A673 (cell line): ENCODE measurements at regions not wholly inside any gene's neighbourhood (a gene's known extent, or its start where the extent isn't known, plus 50 kb on each side); places are given as distances from the start of the nearest gene placed in this dataset.

Experiments
- BruUV-seq: library from RNA; stranded (reverse); fragments of 400-500 nt; replicated peaks from 2 replicates; lab custom pipeline; 2021; lab: Mats Ljungman, UMichigan
- CTCF ChIA-PET: fragments of 300-600 bp; sonication (Branson Sonifier 250); formaldehyde crosslinking; loops from one replicate; lab custom pipeline; 2022; ENCODE audit warnings: antibody characterized with exemption; lab: Charles Lee
- POLR2A ChIA-PET: fragments of 300-600 bp; sonication (Branson Sonifier 250); formaldehyde crosslinking; loops from one replicate; lab custom pipeline; 2022; ENCODE audit warnings: antibody characterized with exemption; ENCODE audit not compliant: low non-redundant PET; lab: Charles Lee
- DNase-seq: peaks from one replicate; pipeline ENCODE4 v3.0.0-alpha.2; 2015; ENCODE audit warnings: low spot score
- H3K27ac ChIP-seq: fragments of 200-600 bp; sonication (generic); 2 replicates; pipeline ENCODE4 v1.5.1; 2016; ENCODE audit warnings: mixed run types, low read depth, mild to moderate bottlenecking, mixed read lengths, antibody characterized with exemption, low read length; ENCODE audit not compliant: poor library complexity, severe bottlenecking
- H3K27me3 ChIP-seq: fragments of 200-600 bp; sonication (generic); replicated peaks from 2 replicates; pipeline ENCODE4 v1.6.1; 2017; ENCODE audit warnings: mixed run types, low read depth, mild to moderate bottlenecking, mixed read lengths, antibody characterized with exemption, low read length; ENCODE audit not compliant: insufficient read depth, poor library complexity
- H3K36me3 ChIP-seq: fragments of 200-600 bp; sonication (generic); 2 replicates; pipeline ENCODE4 v1.6.1; 2016; ENCODE audit warnings: mixed run types, mild to moderate bottlenecking, mixed read lengths, antibody characterized with exemption, low read length; ENCODE audit not compliant: insufficient read depth, poor library complexity, severe bottlenecking
- H3K4me1 ChIP-seq: fragments of 200-600 bp; sonication (generic); 2 replicates; pipeline ENCODE4 v1.6.1; 2017; ENCODE audit warnings: mixed run types, mild to moderate bottlenecking, mixed read lengths, antibody characterized with exemption, low read length; ENCODE audit not compliant: insufficient read depth, poor library complexity, severe bottlenecking
- H3K4me3 ChIP-seq: fragments of 200-600 bp; sonication (generic); 2 replicates; pipeline ENCODE4 v1.5.1; 2016; ENCODE audit warnings: low read depth, mixed run types, mild to moderate bottlenecking, mixed read lengths, low read length; ENCODE audit not compliant: poor library complexity, severe bottlenecking
- H3K9me3 ChIP-seq: fragments of 200-600 bp; sonication (generic); 2 replicates; pipeline ENCODE4 v1.6.1; 2016; ENCODE audit warnings: mixed run types, low read depth, mild to moderate bottlenecking, mixed read lengths, antibody characterized with exemption, low read length; ENCODE audit not compliant: poor library complexity, severe bottlenecking
- CTCF ChIP-seq: fragments of 300-800, 200-600 bp; sonication (generic); conservative IDR thresholded peaks from 2 replicates; pipeline ENCODE4 v1.5.1; 2017; ENCODE audit warnings: low read depth, mild to moderate bottlenecking, antibody characterized with exemption, low read length, moderate library complexity, mixed read lengths
- EZH2 ChIP-seq: fragments of 200-600 bp; sonication (generic); IDR thresholded peaks from 2 replicates; pipeline ENCODE4 v1.6.1; 2017; ENCODE audit warnings: borderline replicate concordance, low read depth, mild to moderate bottlenecking, mixed read lengths, antibody characterized with exemption, low read length; ENCODE audit not compliant: poor library complexity, severe bottlenecking
- intact Hi-C: fragments of 100-400 bp; cut with micrococcal nuclease; formaldehyde crosslinking; loops from one replicate; pipeline ENCODE4 v1.10.0; 2022; ENCODE audit not compliant: unreplicated experiment

GRCh38 chr12:58224536-58225105 is 283.3 kb downstream of the ATP23 start:
- H3K27me3 ChIP-seq: no peaks in the 10 kb centered on the region
- DNase-seq: no peak
- H3K27ac ChIP-seq: no peak overlapping the region
- no peaks in the 10 kb centered on the region for H3K9me3 ChIP-seq
- ChIA-PET CTCF (no interaction called here), POLR2A (no interaction called here)
- BruUV-seq: no TSS peak
- no peak for TF ChIP-seq EZH2
- no peak for TF ChIP-seq CTCF
- H3K4me1 ChIP-seq: no peaks in the 10 kb centered on the region
- intact Hi-C loops: no loop called here
- H3K36me3 ChIP-seq: no peaks in the 10 kb centered on the region
- no peak overlapping the region for H3K4me3 ChIP-seq

- H3K4me3 ChIP-seq: no peak overlapping the region
- no TSS peak for BruUV-seq
- H3K36me3 ChIP-seq: no peaks in the 10 kb centered on the region
- ChIA-PET CTCF (no interaction called here), POLR2A (no interaction called here)
- TF ChIP-seq EZH2: no peak
- no peak for DNase-seq
- H3K27ac ChIP-seq: no peak overlapping the region
- intact Hi-C loops: no loop called here
- H3K27me3 ChIP-seq: no peaks in the 10 kb centered on the region
- H3K4me1 ChIP-seq: no peaks in the 10 kb centered on the region
- no peaks in the 10 kb centered on the region for H3K9me3 ChIP-seq
These were observed 284.0 kb downstream of the ATP23 start for GRCh38 chr12:58225203-58225877.

- Histone ChIP-seq H3K4me3 (no peak overlapping the region), H3K4me1 (no peaks in the 10 kb centered on the region), H3K9me3 (no peaks in the 10 kb centered on the region), H3K36me3 (no peaks in the 10 kb centered on the region), H3K27me3 (no peaks in the 10 kb centered on the region), H3K27ac (no peak overlapping the region)
- BruUV-seq: no TSS peak
- intact Hi-C loops: no loop called here
- TF ChIP-seq CTCF (no peak), EZH2 (no peak)
- ChIA-PET CTCF (no interaction called here), POLR2A (no interaction called here)
- DNase-seq: no peak
These were observed 292.5 kb downstream of the ATP23 start for GRCh38 chr12:58233886-58234285.
